ENCODE measurements at regions not wholly inside any gene's neighbourhood (a gene's known extent, or its start where the extent isn't known, plus 50 kb on each side); places are given as distances from the start of the nearest gene placed in this dataset.

DNA sequence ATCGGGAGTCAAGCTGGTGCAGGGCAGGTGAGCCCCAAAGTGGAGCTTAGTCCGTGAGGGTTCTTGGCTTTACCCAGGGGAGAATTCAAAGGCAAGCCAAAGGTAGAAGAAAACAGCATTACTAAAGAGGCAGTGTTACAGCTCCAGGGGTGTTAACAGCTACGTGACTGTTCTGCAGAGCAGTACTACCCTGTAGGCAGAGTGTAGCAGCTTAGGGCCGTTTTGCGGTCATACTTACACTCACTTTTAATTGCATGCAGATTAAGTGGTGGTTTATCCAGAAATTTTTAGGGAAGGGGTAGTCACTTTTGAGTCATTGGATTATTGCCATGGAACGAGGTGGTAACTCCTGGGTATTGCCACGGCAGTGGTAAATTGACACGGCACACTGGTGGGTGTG lies 482.2 kb downstream of the SLITRK5 start:
- H3K9me3 ChIP-seq: no peaks in the 10 kb centered on the region
- intact Hi-C loops (cut with DNase I): no loop called here
- no peak overlapping the region for H3K27ac ChIP-seq
- H3K36me3 ChIP-seq: no peaks in the 10 kb centered on the region
- H3K4me3 ChIP-seq: no peak overlapping the region
- TF ChIP-seq POLR2AphosphoS5 (IDR thresholded peaks at IDR 0.05) (no peak), POLR2A (IDR thresholded peaks at IDR 0.05) (no peak)
- TF ChIP-seq, protein P1, sequence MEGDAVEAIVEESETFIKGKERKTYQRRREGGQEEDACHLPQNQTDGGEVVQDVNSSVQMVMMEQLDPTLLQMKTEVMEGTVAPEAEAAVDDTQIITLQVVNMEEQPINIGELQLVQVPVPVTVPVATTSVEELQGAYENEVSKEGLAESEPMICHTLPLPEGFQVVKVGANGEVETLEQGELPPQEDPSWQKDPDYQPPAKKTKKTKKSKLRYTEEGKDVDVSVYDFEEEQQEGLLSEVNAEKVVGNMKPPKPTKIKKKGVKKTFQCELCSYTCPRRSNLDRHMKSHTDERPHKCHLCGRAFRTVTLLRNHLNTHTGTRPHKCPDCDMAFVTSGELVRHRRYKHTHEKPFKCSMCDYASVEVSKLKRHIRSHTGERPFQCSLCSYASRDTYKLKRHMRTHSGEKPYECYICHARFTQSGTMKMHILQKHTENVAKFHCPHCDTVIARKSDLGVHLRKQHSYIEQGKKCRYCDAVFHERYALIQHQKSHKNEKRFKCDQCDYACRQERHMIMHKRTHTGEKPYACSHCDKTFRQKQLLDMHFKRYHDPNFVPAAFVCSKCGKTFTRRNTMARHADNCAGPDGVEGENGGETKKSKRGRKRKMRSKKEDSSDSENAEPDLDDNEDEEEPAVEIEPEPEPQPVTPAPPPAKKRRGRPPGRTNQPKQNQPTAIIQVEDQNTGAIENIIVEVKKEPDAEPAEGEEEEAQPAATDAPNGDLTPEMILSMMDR (IDR thresholded peaks at IDR 0.05): no peak
- no peaks in the 10 kb centered on the region for H3K27me3 ChIP-seq (replicated peaks; ENCODE audit: insufficient read depth)
- DNase-seq (ENCODE audit: low spot score): no peak
- no peaks in the 10 kb centered on the region for H3K4me1 ChIP-seq (replicated peaks)
- WGBS: 82% methylated on average over 8 of the region's 8 CpGs

DNA sequence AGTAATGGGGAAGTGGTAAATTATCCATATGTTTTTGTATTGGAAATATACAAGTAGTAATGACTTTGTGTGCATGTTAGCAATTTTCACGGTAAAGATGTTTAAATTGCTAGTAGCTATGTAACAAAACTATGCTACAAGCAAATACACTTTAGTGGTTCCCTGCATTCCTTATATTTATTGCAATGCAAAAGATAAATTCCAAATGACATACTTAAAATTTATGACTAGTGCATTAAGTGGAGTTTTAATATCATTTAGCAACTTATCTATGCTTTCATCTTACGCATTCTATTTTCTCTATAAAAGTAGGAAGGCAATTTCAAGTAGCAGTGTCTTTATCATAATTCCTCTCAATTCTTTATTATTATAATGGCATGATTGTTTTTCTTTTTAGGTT lies 482.8 kb downstream of the SLITRK5 start:
- WGBS: 67% methylated on average over 2 of the region's 2 CpGs
- Histone ChIP-seq H3K36me3 (no peaks in the 10 kb centered on the region), H3K4me1 (replicated peaks) (no peaks in the 10 kb centered on the region), H3K27me3 (replicated peaks; ENCODE audit: insufficient read depth) (no peaks in the 10 kb centered on the region), H3K9me3 (no peaks in the 10 kb centered on the region), H3K27ac (no peak overlapping the region), H3K4me3 (no peak overlapping the region)
- TF ChIP-seq POLR2A (IDR thresholded peaks at IDR 0.05) (no peak), POLR2AphosphoS5 (IDR thresholded peaks at IDR 0.05) (no peak)
- TF ChIP-seq, protein P1 (IDR thresholded peaks at IDR 0.05): no peak
- DNase-seq (ENCODE audit: low spot score): no peak
- intact Hi-C loops (cut with DNase I): no loop called here

DNA sequence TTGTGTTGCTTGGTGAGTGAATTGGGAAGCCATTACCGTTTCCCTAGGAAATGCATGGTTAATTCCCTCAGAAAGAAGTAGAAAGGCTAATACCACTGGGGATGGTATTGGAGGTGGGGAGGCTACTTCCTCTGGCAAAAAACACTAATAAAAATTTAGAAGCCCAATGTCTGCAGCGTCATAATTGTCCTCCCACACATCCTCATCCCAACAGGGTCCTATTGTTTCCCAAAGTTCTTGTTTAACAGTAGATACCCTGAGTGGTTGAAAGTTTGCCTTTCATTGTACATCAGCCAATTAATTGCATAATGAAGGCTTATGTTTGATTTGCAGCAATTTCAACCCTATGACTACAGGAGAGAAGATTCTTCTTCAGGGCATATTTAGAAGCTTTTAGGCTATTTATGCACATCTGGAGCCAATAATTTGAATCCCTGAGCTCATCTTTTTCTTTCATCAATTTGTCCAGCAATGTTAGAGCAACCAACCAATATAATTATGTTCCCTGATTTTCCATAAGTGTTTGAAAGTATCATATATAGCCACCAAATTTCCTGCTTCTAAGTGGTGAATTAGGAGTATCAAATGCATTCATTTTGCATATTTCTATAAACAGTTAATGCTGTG lies 491.0 kb downstream of the SLITRK5 start:
- intact Hi-C loops (cut with DNase I): no loop called here
- Histone ChIP-seq H3K27ac (no peak overlapping the region), H3K36me3 (no peaks in the 10 kb centered on the region), H3K4me3 (no peak overlapping the region), H3K9me3 (no peaks in the 10 kb centered on the region), H3K27me3 (replicated peaks; ENCODE audit: insufficient read depth) (no peaks in the 10 kb centered on the region), H3K4me1 (replicated peaks) (no peaks in the 10 kb centered on the region)
- 56% methylated on average over 2 of the region's 2 CpGs for WGBS
- DNase-seq (ENCODE audit: low spot score): no peak
- TF ChIP-seq POLR2A (IDR thresholded peaks at IDR 0.05) (no peak), POLR2AphosphoS5 (IDR thresholded peaks at IDR 0.05) (no peak)
- TF ChIP-seq, protein P1 (IDR thresholded peaks at IDR 0.05): no peak

DNA sequence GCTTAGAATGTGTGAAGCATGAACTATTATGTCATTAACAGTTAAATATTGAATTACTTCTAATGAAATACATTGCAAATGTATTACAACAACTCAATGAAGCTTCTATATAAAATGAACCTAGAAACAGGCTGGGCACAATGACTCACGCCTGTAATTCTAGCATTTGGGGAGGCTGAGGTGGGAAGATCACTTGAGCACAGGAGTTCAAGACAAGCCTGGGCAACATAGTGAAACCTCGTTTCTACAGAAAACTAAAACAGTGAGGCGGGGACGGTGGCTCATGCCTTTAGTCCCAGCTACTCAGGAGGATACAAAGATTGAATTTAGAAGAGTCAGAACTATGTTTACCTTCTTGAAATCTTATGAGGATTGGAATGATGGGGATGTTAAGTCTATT lies 505.1 kb downstream of the SLITRK5 start:
- Histone ChIP-seq H3K4me1 (replicated peaks) (no peaks in the 10 kb centered on the region), H3K36me3 (no peaks in the 10 kb centered on the region), H3K27ac (no peak overlapping the region), H3K4me3 (no peak overlapping the region), H3K27me3 (replicated peaks; ENCODE audit: insufficient read depth) (no peaks in the 10 kb centered on the region), H3K9me3 (no peaks in the 10 kb centered on the region)
- DNase-seq (ENCODE audit: low spot score): no peak
- 85% methylated on average over 4 of the region's 4 CpGs for WGBS
- intact Hi-C loops (cut with DNase I): no loop called here
- TF ChIP-seq, protein P1 (IDR thresholded peaks at IDR 0.05): no peak
- TF ChIP-seq POLR2A (IDR thresholded peaks at IDR 0.05) (no peak), POLR2AphosphoS5 (IDR thresholded peaks at IDR 0.05) (no peak)

DNA sequence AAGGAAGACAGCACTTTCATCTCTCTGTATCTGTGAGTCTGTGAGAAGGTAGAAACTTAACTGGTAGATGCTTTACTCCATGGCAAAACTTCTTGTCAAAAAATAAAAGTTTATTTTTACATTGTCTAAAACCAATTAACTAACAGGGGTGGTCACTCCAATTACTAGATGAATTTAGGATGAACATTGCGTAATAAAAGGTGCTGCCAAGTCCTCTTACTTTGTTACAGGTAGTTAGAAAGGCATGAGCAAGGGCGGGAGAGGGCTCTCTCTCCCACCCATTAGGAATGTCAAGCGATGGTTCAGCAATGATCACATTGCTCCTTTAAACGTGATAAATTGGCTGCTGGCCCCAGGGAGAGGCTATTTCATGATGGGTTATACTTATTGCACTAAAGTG lies 512.3 kb downstream of the SLITRK5 start:
- 70% methylated on average over 4 of the region's 4 CpGs for WGBS
- Histone ChIP-seq H3K27me3 (replicated peaks; ENCODE audit: insufficient read depth) (no peaks in the 10 kb centered on the region), H3K9me3 (no peaks in the 10 kb centered on the region), H3K36me3 (no peaks in the 10 kb centered on the region), H3K4me1 (replicated peaks) (no peaks in the 10 kb centered on the region), H3K4me3 (no peak overlapping the region), H3K27ac (no peak overlapping the region)
- DNase-seq (ENCODE audit: low spot score): no peak
- intact Hi-C loops (cut with DNase I): no loop called here
- no peak for TF ChIP-seq POLR2AphosphoS5 (IDR thresholded peaks at IDR 0.05)
- TF ChIP-seq, protein P1 (IDR thresholded peaks at IDR 0.05): no peak
- no peak for TF ChIP-seq POLR2A (IDR thresholded peaks at IDR 0.05)

Data from prostate gland (tissue), 2 donors.